Progenitor cell of endocrine pancreas (in vitro differentiated cells): ENCODE measurements at regions not wholly inside any gene's neighbourhood (a gene's known extent, or its start where the extent isn't known, plus 50 kb on each side); places are given as distances from the start of the nearest gene placed in this dataset.
"Not testable (repeated sequence)": the region's sequence is repeated elsewhere in the genome, so short reads cannot be mapped to it uniquely, and the experiment has no call there.

Source experiments
- DNase-seq: peaks from one replicate; pipeline ENCODE4 v3.0.0; 2021; ENCODE audit warnings: low spot score; ENCODE audit not compliant: unreplicated experiment
- H3K27ac Mint-ChIP-seq: 2 replicates; pipeline ENCODE4 v1.8.0; 2021; ENCODE audit warnings: mild to moderate bottlenecking, moderate library complexity, mixed read lengths
- H3K27me3 Mint-ChIP-seq: 2 replicates; pipeline ENCODE4 v1.8.0; 2021; ENCODE audit warnings: mixed read lengths
- H3K36me3 Mint-ChIP-seq: 2 replicates; pipeline ENCODE4 v1.8.0; 2022; ENCODE audit warnings: mixed read lengths; ENCODE audit not compliant: insufficient read depth
- H3K4me1 Mint-ChIP-seq: 2 replicates; pipeline ENCODE4 v1.8.0; 2021; ENCODE audit warnings: low read depth, mixed read lengths
- H3K4me3 Mint-ChIP-seq: 2 replicates; pipeline ENCODE4 v1.8.0; 2021; ENCODE audit warnings: low read depth, mild to moderate bottlenecking, moderate library complexity, mixed read lengths
- H3K9me3 Mint-ChIP-seq: 2 replicates; pipeline ENCODE4 v1.8.0; 2021; ENCODE audit warnings: low read depth, mixed read lengths
- TF ChIP-seq, protein P1 (sequence below): fragments of 200-600 bp; sonication (generic); IDR thresholded peaks from one replicate; pipeline ENCODE4 v1.5.0; 2021; ENCODE audit warnings: antibody characterized with exemption, mild to moderate bottlenecking; ENCODE audit not compliant: unreplicated experiment

DNA sequence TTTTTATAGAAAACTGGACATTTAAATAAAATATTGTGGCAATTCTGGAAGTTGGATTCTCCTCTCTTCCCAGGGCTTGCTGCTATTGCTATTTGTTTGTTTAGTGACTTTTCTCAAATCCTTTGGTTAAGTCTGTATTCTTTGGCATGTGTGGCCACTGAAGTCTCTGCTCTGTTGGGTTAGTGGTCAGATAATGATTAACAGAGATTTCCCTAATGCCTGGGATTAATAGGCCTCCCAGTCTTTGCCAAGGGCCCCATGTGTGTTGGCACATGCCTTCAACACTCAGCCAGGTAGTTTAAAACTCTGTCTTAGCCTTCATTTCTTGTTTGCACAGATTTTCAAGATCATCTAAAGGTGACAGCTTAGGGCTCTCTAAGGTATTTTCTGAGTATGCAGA lies 92.8 kb upstream of the EPB41L4A start:
- Mint-ChIP-seq H3K9me3 (peaks cover 23% of the 10 kb centered on the region), H3K27me3 (no peaks in the 10 kb centered on the region), H3K36me3 (peaks cover 2% of the 10 kb centered on the region), H3K4me3 (no peak overlapping the region), H3K4me1 (peaks cover 1% of the 10 kb centered on the region), H3K27ac (no peak overlapping the region)
- no peak for DNase-seq
- TF ChIP-seq, protein P1, sequence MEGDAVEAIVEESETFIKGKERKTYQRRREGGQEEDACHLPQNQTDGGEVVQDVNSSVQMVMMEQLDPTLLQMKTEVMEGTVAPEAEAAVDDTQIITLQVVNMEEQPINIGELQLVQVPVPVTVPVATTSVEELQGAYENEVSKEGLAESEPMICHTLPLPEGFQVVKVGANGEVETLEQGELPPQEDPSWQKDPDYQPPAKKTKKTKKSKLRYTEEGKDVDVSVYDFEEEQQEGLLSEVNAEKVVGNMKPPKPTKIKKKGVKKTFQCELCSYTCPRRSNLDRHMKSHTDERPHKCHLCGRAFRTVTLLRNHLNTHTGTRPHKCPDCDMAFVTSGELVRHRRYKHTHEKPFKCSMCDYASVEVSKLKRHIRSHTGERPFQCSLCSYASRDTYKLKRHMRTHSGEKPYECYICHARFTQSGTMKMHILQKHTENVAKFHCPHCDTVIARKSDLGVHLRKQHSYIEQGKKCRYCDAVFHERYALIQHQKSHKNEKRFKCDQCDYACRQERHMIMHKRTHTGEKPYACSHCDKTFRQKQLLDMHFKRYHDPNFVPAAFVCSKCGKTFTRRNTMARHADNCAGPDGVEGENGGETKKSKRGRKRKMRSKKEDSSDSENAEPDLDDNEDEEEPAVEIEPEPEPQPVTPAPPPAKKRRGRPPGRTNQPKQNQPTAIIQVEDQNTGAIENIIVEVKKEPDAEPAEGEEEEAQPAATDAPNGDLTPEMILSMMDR = no peak

DNA sequence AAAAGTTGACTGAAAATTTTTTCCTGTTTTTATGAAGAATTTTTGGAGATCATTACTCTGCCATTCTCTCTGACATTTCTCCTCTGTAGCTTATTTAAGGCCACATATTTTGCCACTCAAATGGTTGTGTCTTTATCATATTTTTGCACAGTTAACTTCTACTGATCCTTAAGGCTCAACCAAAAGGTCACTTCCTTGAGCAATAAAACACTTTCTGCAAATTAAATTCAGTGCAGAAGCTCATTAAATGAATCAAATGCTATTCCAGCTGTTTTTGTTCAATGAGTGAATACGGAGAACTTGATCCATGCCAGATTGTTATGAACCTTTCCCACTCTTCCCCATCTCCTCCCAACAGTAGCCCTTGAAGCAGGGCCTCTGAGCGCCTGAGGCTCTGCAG lies 93.8 kb upstream of the EPB41L4A start:
- TF ChIP-seq, protein P1 = no peak
- H3K36me3 Mint-ChIP-seq = peaks cover 2% of the 10 kb centered on the region
- H3K4me3 Mint-ChIP-seq = no peak overlapping the region
- no peak overlapping the region for H3K27ac Mint-ChIP-seq
- peaks cover 1% of the 10 kb centered on the region for H3K4me1 Mint-ChIP-seq
- DNase-seq = no peak
- peaks cover 18% of the 10 kb centered on the region for H3K9me3 Mint-ChIP-seq
- no peaks in the 10 kb centered on the region for H3K27me3 Mint-ChIP-seq

DNA sequence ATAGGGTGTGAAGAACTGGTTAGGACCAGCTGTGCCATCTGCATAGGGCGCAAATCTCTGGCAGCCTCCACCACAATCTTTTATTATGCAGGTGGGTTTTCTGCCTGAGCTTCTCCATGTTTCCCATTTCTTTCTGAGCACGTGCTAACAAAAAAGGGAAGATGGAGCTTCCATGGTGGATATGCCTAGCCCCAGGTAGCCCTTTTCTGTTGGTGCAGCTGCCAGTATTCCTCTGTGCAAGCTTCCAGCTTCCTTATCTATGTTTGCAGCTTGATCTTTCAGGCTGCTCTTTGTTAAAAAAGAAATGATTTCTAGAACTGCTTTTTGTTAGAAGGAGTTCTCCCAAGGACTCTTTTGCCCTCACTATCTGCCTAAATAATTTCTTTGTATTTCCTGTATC lies 95.0 kb upstream of the EPB41L4A start:
- DNase-seq = no peak
- H3K27ac Mint-ChIP-seq = no peak overlapping the region
- H3K4me3 Mint-ChIP-seq = no peak overlapping the region
- H3K9me3 Mint-ChIP-seq = peaks cover 22% of the 10 kb centered on the region
- peaks cover 2% of the 10 kb centered on the region for H3K36me3 Mint-ChIP-seq
- TF ChIP-seq, protein P1 = no peak
- H3K4me1 Mint-ChIP-seq = peaks cover 1% of the 10 kb centered on the region
- H3K27me3 Mint-ChIP-seq = no peaks in the 10 kb centered on the region

DNA sequence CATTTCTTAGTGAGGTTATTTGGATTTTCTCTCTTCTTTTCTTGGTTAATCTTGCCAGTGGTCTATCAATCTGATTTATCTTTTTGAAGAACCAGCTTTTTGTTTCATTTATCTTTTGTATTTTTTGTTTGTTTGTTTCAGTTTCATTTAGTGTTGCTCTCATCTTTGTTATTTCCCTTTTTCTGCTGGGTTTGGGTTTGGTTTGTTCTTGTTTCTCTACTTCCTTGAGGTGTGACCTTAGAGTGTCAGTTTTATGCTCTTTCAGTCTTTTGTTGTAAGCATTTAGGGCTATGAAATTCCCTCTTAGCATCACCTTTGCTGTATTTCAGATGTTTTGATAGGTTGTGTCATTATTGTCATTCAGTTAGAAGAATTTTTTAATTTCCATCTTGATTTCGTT lies 101.4 kb upstream of the EPB41L4A start:
- DNase-seq, H3K27ac Mint-ChIP-seq, H3K36me3 Mint-ChIP-seq, H3K4me1 Mint-ChIP-seq, H3K27me3 Mint-ChIP-seq, H3K4me3 Mint-ChIP-seq: not testable (repeated sequence)
- H3K9me3 Mint-ChIP-seq = peaks cover 24% of the 10 kb centered on the region

DNA sequence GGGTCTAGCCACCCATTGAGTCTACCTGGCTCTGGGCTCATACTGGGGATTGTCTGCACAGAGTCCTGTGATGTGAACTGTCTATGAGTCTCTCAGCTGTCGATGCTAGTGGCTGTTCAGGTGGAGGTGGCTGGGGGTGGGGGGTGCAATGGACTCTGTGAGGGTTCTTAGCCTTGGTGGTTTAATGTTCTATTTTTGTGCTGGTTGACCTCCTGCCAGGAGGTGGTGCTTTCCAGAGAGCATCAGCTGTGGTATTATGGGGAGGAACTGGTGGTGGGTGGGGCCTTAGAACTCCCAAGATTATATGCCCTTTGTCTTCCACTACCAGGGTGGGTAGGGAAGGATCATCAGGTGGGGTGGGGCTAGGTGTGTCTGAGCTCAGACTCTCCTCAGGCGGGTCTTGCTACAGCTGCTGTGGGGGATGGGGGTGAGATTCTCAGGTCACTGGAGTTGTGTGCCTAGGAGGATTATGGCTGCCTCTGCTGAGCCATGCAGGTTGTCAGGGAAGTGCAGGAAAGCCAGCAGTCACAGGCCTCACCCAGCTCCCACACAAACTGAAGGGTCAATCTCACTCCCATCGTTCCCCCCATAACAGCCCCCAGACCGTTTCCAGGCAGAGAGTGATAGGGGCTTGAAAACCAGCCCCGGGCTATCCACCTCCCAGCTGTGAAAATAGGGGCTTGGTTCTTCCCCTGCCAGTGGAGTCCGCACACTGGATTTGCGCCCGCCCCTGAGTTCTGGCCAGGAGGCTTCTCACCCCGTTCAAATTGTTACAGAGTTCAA lies 104.0 kb upstream of the EPB41L4A start:
- not testable (repeated sequence) for H3K36me3 Mint-ChIP-seq, H3K4me3 Mint-ChIP-seq, H3K4me1 Mint-ChIP-seq, H3K27me3 Mint-ChIP-seq, H3K27ac Mint-ChIP-seq, DNase-seq
- H3K9me3 Mint-ChIP-seq = peaks cover 21% of the 10 kb centered on the region

DNA sequence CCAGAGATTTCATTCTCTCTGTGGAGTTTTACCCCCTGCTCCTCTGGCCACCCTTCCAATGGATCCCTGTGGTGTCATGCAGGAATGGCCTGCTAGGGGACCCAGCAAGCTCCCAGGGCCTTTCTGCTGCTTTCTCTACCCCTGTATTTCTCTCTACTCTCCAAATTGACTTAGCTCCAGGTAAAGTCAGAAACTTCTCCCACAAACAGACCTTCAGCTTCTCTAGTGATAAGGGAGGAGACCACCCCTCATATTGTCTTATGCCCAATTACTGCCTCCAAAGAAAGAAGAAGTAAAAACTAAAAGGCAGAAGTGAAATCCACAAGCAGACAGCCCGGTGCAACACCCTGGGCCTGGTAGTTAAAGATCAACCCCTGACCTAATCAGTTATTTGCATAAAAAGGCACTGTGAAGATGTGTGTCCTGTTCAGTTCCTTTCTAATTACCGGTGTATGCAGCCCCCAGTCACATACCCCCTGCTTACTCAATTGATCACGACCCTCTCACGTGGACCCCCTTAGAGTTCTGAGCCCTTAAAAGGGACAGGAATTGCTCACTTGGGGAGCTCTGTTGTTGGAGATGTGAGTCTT lies 104.7 kb upstream of the EPB41L4A start:
- not testable (repeated sequence) for H3K4me3 Mint-ChIP-seq, H3K27me3 Mint-ChIP-seq, H3K36me3 Mint-ChIP-seq, H3K27ac Mint-ChIP-seq, DNase-seq, H3K4me1 Mint-ChIP-seq
- H3K9me3 Mint-ChIP-seq = peaks cover 14% of the 10 kb centered on the region

DNA sequence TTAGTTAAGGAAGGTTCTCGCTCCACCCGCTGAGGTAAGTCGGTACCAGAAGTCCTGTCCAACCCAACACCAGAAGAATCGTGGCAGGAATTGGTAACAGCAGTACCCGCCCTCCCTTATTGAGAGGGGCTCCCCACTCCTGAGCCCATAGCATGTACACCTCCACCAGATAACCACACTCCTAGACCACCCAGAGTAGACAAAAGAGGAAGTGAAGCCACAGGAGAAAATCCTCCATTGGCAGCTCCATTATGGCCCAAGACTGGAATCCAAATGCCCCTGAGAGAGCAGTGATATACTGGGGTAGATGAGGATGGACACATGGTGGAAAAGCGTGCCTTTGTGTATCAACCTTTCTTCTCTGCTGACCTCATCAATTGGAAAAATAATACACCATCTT lies 106.1 kb upstream of the EPB41L4A start:
- no peak for DNase-seq
- Mint-ChIP-seq H3K4me3 (no peak overlapping the region), H3K36me3 (no peaks in the 10 kb centered on the region), H3K27ac (no peak overlapping the region), H3K27me3 (peaks cover 10% of the 10 kb centered on the region), H3K9me3 (peaks cover 7% of the 10 kb centered on the region), H3K4me1 (peaks cover 1% of the 10 kb centered on the region)
- TF ChIP-seq, protein P1 = no peak
